GM12875 (cell line): ENCODE measurements at regions not wholly inside any gene's neighbourhood (a gene's known extent, or its start where the extent isn't known, plus 50 kb on each side); places are given as distances from the start of the nearest gene placed in this dataset.

Experiments
- H3K4me3 ChIP-seq: one replicate; pipeline ENCODE4 v1.5.1; 2011; ENCODE audit warnings: low read depth, low read length, control low read depth
- TF ChIP-seq, protein P1 (sequence below): IDR thresholded peaks from 2 replicates; pipeline ENCODE4 v1.5.1; 2011; ENCODE audit warnings: low read depth, mild to moderate bottlenecking, control low read depth, inconsistent platforms, low read length, moderate library complexity, borderline replicate concordance; ENCODE audit not compliant: insufficient read depth

DNA sequence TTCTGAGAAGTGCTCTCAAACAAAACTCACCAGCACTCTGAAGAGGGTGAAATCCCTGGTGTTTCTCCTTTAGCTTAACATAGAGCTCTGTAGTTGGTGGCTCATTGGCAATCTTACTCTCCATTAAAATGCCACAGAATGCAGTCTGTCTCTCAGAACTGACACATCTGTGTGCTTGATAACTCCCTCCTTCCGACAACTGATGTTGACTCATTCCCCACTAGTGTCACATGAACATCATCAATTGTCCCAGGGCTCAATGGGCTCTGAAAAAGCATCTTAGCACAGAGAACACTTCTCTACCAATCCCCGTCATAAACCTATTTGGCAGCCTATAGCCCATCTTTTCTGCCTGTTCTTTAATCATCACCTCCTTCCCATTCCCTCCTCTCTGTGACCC, 133.2 kb upstream of the ZC3H11B start:
- TF ChIP-seq, protein P1, sequence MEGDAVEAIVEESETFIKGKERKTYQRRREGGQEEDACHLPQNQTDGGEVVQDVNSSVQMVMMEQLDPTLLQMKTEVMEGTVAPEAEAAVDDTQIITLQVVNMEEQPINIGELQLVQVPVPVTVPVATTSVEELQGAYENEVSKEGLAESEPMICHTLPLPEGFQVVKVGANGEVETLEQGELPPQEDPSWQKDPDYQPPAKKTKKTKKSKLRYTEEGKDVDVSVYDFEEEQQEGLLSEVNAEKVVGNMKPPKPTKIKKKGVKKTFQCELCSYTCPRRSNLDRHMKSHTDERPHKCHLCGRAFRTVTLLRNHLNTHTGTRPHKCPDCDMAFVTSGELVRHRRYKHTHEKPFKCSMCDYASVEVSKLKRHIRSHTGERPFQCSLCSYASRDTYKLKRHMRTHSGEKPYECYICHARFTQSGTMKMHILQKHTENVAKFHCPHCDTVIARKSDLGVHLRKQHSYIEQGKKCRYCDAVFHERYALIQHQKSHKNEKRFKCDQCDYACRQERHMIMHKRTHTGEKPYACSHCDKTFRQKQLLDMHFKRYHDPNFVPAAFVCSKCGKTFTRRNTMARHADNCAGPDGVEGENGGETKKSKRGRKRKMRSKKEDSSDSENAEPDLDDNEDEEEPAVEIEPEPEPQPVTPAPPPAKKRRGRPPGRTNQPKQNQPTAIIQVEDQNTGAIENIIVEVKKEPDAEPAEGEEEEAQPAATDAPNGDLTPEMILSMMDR = no peak
- no peak overlapping the region for H3K4me3 ChIP-seq

DNA sequence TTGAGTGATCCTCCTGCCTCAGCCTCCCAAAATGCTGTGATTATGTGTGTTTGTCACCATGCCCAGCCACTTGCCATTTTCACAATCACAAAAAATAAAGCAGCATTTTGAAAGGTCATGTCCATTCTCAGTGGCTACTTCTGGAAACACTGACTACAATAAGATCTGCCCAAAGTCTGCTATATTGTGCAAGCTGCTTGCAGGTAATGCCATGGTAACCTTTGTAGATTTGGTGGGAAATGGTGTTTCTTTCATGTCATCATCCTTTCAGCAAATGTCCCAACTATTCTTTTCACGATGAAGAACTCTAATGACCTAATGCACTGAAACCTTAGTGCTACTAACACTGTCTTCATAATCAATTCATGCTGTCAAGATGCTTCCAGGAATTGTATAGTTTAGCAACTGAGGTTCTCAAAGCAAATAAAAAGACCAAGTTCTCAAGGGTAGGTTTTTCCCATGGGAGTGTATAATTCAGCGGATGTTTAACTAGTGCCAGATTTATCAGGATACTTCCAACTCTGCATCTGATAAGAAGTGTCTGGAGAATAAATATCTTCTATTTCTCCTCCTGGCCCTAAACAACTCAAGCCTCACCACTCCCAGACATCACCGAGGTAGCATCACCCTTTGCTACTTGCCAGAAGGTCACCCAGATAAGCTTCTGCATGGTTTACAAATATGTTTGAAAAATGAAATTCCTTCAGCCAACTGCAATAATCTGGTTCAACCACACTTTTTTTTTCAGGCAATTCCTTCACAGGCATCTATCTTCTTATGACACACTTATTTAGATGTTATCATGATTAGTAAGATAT, 132.0 kb upstream of the ZC3H11B start:
- no peak overlapping the region for H3K4me3 ChIP-seq
- TF ChIP-seq, protein P1 = no peak

DNA sequence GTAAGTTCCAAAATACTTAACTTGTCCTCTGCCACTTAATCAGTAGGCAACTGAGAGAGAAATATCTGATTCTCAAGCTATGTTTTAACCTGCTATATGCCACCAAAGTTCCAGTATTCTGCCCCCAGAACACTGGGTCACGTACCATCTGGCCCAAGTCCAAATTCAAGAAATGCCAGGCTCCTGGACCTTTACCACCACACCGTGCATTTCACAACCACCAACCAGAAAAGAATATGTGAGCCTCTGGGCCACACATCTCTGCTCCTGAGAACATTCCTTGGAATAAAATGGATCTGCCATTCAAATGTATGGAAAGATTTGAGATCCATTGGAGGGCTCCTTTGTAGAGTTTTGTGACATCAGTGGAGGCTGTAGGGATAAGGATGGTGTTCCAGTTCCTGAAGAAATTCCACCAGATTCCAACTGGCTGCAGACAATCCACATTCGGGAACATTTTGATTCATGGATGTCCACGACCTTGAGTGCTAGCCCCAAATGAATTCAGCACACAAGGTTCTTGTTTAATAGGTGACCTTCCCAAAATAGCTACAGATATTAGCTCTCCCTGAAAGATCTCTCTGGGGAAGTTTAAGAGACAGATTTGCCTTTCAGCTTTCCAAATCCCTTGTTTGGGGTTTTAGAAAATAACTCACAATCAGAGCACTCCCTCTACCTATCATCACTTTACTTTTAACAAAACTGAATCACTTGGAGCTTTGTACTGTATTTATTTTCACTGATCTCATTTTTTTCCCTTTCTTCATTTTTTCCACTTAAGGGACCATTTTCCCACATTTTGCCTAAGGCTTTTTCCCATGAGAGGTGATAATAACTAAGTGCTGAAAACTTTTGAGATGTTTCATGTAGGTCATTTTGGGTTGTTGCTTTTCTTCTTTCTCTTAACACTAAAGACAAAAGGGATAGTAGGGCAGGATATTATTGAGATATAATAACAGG, 128.4 kb upstream of the ZC3H11B start:
- TF ChIP-seq, protein P1 = no peak
- no peak overlapping the region for H3K4me3 ChIP-seq

DNA sequence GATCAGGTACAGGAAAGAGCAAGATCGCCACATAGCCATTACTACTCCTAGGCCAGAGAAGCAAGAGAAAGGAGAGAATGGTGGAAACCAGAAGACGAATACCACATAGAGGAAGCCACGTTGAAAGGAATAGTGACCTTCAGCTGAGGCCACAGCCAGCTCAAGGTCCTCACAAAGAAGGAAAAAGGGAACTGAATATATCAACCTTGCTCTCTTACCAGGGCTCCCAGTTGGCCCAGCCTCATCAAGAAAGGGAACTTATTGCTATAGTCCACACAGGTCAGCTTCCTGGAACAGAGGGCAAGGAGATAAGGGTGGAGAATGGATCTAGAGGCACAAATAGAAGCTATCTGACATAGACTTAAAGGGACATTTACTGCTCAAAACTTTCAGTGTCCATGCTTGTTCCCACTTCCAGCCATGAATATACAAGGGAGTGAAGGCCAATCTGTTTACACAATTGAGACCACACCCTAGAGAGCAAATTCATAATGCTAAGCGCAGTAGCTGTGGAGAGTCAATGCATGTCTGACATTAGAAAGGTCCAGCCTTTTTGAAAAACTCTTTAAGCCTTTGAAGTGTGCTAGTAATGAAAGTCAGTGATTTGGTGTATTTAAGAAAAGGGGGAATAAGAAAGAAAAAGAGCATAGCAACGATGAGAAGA, 120.7 kb upstream of the ZC3H11B start:
- TF ChIP-seq, protein P1 = no peak
- no peak overlapping the region for H3K4me3 ChIP-seq

DNA sequence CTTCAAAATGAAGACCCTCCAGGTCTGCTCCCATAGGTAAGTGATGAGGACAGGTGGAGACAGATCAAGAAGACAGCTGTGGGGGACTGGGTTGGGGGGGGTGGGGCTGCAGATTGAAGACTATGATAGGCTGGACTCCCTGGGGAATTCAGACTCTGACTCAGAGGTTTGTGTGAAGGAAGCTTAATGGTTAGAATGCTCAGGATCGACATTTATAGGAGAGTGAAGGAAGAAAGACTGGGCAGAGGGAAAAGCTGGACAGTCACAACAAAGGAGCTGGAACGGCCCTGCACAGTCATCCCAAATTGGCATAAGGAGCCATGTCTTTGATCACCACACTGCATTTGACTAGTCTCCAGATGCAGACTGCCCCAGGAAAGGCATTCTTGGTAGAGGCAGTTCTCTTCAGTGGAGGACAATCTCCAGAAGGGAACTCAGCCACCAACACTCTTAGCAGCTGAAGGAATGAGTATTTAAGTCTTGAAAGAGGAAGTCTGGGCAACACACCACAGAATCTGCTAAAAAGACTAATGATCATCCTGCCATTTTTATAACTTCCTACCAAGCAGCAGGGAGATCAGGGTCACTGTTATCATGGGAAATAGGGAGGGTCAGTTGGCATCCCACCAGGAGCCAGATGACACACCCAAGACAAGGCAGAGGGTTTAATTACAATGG, 120.0 kb upstream of the ZC3H11B start:
- TF ChIP-seq, protein P1 = no peak
- no peak overlapping the region for H3K4me3 ChIP-seq

DNA sequence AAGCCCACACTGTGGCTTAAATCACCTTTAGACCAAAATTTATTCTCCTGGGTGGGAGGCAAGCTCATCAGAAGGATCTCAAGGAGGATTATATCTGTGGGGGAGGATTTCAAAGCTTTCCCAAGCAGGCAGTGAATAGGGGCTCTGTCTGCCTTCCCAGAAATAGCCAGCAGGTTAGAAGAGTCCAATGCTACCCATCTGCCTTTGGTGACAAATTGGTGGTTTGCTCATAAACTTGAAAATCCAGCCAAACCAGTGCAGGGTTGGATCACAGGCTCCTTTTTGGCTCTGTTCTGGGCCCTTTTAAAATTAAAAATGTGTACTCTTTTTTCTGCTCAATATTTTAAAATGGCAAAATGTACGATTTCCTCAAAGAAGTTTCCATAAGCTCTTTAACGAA, 118.9 kb upstream of the ZC3H11B start:
- H3K4me3 ChIP-seq = no peak overlapping the region
- TF ChIP-seq, protein P1 = no peak
